ENCODE measurements at regions not wholly inside any gene's neighbourhood (a gene's known extent, or its start where the extent isn't known, plus 50 kb on each side); places are given as distances from the start of the nearest gene placed in this dataset.

- TF ChIP-seq EZH2 (IDR thresholded peaks at IDR 0.05; ENCODE audit: low read depth, low read length, severe bottlenecking) (no peak), USF2 (IDR thresholded peaks at IDR 0.05; ENCODE audit: low read length) (no peak), CTCF (IDR thresholded peaks at IDR 0.05; ENCODE audit: control extremely low read depth in 1 of 3, insufficient read depth in 1 of 3, low read depth in 1 of 3, low read length in 3 of 3) (no peak), POLR2A (IDR thresholded peaks at IDR 0.05; ENCODE audit: control extremely low read depth in 1 of 2, low read depth in 2 of 2, low read length in 2 of 2) (no peak), JUN (IDR thresholded peaks at IDR 0.05; ENCODE audit: low read depth, low read length) (no peak), POLR2AphosphoS5 (IDR thresholded peaks at IDR 0.05; ENCODE audit: low read depth, low read length) (no peak), BACH1 (IDR thresholded peaks at IDR 0.05; ENCODE audit: low read length) (no peak), EP300 (IDR thresholded peaks at IDR 0.05; ENCODE audit: borderline replicate concordance in 1 of 2, low read depth in 2 of 2, low read length in 2 of 2) (no peak), HDAC6 (IDR thresholded peaks at IDR 0.05; ENCODE audit: low read depth, low read length) (no peak), RFX5 (IDR thresholded peaks at IDR 0.05; ENCODE audit: borderline replicate concordance, low read depth, low read length) (no peak), CHD1 (IDR thresholded peaks at IDR 0.05; ENCODE audit: low read depth, low read length) (no peak), CHD2 (IDR thresholded peaks at IDR 0.05; ENCODE audit: low read length) (no peak), KDM1A (IDR thresholded peaks at IDR 0.05; ENCODE audit: borderline replicate concordance, low read length) (no peak), NRF1 (IDR thresholded peaks at IDR 0.05; ENCODE audit: low read depth, low read length) (no peak)
Measured at GRCh38 chr21:41008351-41008750, 159.6 kb upstream of the BACE2 start.

Measured in H1 (cell line).